ENCODE measurements at regions not wholly inside any gene's neighbourhood (a gene's known extent, or its start where the extent isn't known, plus 50 kb on each side); places are given as distances from the start of the nearest gene placed in this dataset.

DNA sequence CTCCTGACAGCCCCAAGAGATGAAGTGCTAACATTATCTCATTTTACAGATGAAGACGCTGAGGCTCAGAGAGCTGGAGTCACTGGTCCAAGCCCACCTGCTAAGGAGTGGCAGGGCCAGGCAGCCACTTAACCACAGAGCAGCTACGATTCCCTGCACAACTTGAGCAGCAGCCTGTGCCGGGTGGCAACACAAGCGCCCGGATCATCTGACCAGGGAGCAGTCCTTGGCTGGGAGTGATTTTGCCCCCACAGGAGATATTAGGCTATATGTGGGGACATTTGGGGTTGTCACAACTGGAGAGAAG is 93.2 kb upstream of the PTPN1 start:
- Histone ChIP-seq H3K4me3 (ENCODE audit: low read depth, low read length) (no peak overlapping the region), H3K4me1 (peaks cover 16% of the 10 kb centered on the region), H3K27me3 (ENCODE audit: control insufficient read depth, insufficient read depth, low read length) (no peaks in the 10 kb centered on the region), H3K9me3 (ENCODE audit: control insufficient read depth, low read length) (no peaks in the 10 kb centered on the region), H2AFZ (no peak overlapping the region), H3K36me3 (ENCODE audit: control insufficient read depth, insufficient read depth, low read length) (no peaks in the 10 kb centered on the region), H3K27ac (no peak overlapping the region), H3K79me2 (no peaks in the 10 kb centered on the region), H3K4me2 (ENCODE audit: low read length) (no peak overlapping the region), H3K9ac (no peak overlapping the region)
- TF ChIP-seq, protein P1, sequence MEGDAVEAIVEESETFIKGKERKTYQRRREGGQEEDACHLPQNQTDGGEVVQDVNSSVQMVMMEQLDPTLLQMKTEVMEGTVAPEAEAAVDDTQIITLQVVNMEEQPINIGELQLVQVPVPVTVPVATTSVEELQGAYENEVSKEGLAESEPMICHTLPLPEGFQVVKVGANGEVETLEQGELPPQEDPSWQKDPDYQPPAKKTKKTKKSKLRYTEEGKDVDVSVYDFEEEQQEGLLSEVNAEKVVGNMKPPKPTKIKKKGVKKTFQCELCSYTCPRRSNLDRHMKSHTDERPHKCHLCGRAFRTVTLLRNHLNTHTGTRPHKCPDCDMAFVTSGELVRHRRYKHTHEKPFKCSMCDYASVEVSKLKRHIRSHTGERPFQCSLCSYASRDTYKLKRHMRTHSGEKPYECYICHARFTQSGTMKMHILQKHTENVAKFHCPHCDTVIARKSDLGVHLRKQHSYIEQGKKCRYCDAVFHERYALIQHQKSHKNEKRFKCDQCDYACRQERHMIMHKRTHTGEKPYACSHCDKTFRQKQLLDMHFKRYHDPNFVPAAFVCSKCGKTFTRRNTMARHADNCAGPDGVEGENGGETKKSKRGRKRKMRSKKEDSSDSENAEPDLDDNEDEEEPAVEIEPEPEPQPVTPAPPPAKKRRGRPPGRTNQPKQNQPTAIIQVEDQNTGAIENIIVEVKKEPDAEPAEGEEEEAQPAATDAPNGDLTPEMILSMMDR (IDR thresholded peaks at IDR 0.05), result no peak

- H3K9ac ChIP-seq, result no peak overlapping the region
- H3K4me1 ChIP-seq, result peaks cover 14% of the 10 kb centered on the region
Measured at GRCh38 chr20:50417484-50418235, 92.5 kb upstream of the PTPN1 start.

GRCh38 chr20:50418890-50419642 is 91.1 kb upstream of the PTPN1 start:
- Histone ChIP-seq H3K4me1 (peaks cover 14% of the 10 kb centered on the region), H3K36me3 (ENCODE audit: control insufficient read depth, insufficient read depth, low read length) (no peaks in the 10 kb centered on the region), H3K9me3 (ENCODE audit: control insufficient read depth, low read length) (no peaks in the 10 kb centered on the region), H2AFZ (no peak overlapping the region), H3K79me2 (no peaks in the 10 kb centered on the region), H3K4me3 (ENCODE audit: low read depth, low read length) (no peak overlapping the region), H3K4me2 (ENCODE audit: low read length) (no peak overlapping the region), H3K9ac (no peak overlapping the region), H3K27me3 (ENCODE audit: control insufficient read depth, insufficient read depth, low read length) (no peaks in the 10 kb centered on the region), H3K27ac (no peak overlapping the region)
- TF ChIP-seq, protein P1 (IDR thresholded peaks at IDR 0.05), result no peak

More at GRCh38 chr20:50417484-50418235, 92.5 kb upstream of the PTPN1 start:
- Histone ChIP-seq H3K9me3 (ENCODE audit: control insufficient read depth, low read length) (no peaks in the 10 kb centered on the region), H3K79me2 (no peaks in the 10 kb centered on the region), H3K36me3 (ENCODE audit: control insufficient read depth, insufficient read depth, low read length) (no peaks in the 10 kb centered on the region), H3K4me2 (ENCODE audit: low read length) (no peak overlapping the region), H3K4me3 (ENCODE audit: low read depth, low read length) (no peak overlapping the region), H2AFZ (no peak overlapping the region), H3K27me3 (ENCODE audit: control insufficient read depth, insufficient read depth, low read length) (no peaks in the 10 kb centered on the region), H3K27ac (no peak overlapping the region)
- TF ChIP-seq, protein P1 (IDR thresholded peaks at IDR 0.05), result no peak

DNA sequence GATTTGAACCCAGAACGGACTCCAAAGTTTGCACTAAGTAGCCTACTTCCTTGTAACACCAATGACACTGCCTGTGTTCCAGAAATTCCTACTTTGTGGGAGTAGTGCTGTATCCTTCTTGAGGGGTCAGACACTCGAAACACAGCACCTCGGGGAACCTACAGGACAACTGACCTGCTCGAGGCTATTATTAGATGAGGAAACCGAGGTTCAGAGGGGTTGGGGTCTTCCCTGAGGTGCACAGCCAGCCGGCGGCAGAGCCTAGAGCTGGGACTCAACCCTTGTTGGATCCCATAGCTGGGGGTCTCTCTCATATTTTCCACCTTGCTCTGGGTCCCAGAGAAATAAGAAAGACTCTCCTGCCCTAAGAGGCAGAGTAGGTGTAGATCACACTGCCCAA is 89.8 kb upstream of the PTPN1 start:
- Histone ChIP-seq H3K36me3 (ENCODE audit: control insufficient read depth, insufficient read depth, low read length) (no peaks in the 10 kb centered on the region), H3K27me3 (ENCODE audit: control insufficient read depth, insufficient read depth, low read length) (no peaks in the 10 kb centered on the region), H2AFZ (no peak overlapping the region), H3K4me3 (ENCODE audit: low read depth, low read length) (no peak overlapping the region), H3K27ac (no peak overlapping the region), H3K9ac (no peak overlapping the region), H3K79me2 (no peaks in the 10 kb centered on the region), H3K9me3 (ENCODE audit: control insufficient read depth, low read length) (no peaks in the 10 kb centered on the region), H3K4me1 (peaks cover 6% of the 10 kb centered on the region), H3K4me2 (ENCODE audit: low read length) (no peak overlapping the region)
- TF ChIP-seq, protein P1 (IDR thresholded peaks at IDR 0.05), result no peak

Measured in parathyroid adenoma (tissue), 2 donors.